GM10248 (cell line): ENCODE measurements at regions not wholly inside any gene's neighbourhood (a gene's known extent, or its start where the extent isn't known, plus 50 kb on each side); places are given as distances from the start of the nearest gene placed in this dataset.
"Not testable (repeated sequence)": the region's sequence is repeated elsewhere in the genome, so short reads cannot be mapped to it uniquely, and the experiment has no call there.

Source experiments
- CTCF ChIA-PET: fragments of 300-600 bp; sonication (Branson Sonifier 250); formaldehyde crosslinking; extraction: SDS; loops from one replicate; lab custom pipeline; 2021; ENCODE audit warnings: antibody characterized with exemption; lab: Yijun Ruan, JAX
- POLR2A ChIA-PET: fragments of 350-650 bp; sonication (Branson Sonifier 250); formaldehyde crosslinking; extraction: SDS; loops from one replicate; lab custom pipeline; 2020; ENCODE audit warnings: antibody characterized with exemption; lab: Yijun Ruan, JAX
- DNase-seq: peaks from one replicate; pipeline ENCODE4 v3.0.0; 2012; ENCODE audit errors: extremely low spot score
- CTCF ChIP-seq: IDR thresholded peaks from 2 replicates; pipeline ENCODE4 v1.5.1; 2012; ENCODE audit warnings: mild to moderate bottlenecking, low read depth; ENCODE audit errors: extremely low read depth, missing control alignments, control extremely low read depth

- DNase-seq, result no peak
- ChIA-PET CTCF (no interaction called here), POLR2A (no interaction called here)
- no peak for TF ChIP-seq CTCF
These were observed 569.8 kb downstream of the VGLL3 start for GRCh38 chr3:86420990-86421739.

- DNase-seq, result no peak
- CTCF ChIA-PET, result no interaction called here
- no peak for TF ChIP-seq CTCF
- POLR2A ChIA-PET, result no interaction called here
These were observed 572.1 kb downstream of the VGLL3 start for GRCh38 chr3:86418861-86419260.

- ChIA-PET POLR2A (no interaction called here), CTCF (no interaction called here)
These were observed 574.6 kb downstream of the VGLL3 start for GRCh38 chr3:86416334-86416733.

GRCh38 chr3:86413645-86414044, 577.3 kb downstream of the VGLL3 start:
- no peak for TF ChIP-seq CTCF
- CTCF ChIA-PET, result no interaction called here
- DNase-seq, result no peak
- POLR2A ChIA-PET, result no interaction called here

More at GRCh38 chr3:86416334-86416733, 574.6 kb downstream of the VGLL3 start:
- TF ChIP-seq CTCF, result no peak
- DNase-seq, result no peak

GRCh38 chr3:86410587-86410986, 580.4 kb downstream of the VGLL3 start:
- POLR2A ChIA-PET, result no interaction called here
- no peak for TF ChIP-seq CTCF
- CTCF ChIA-PET, result interaction anchor here (1.8 kb wide), 1 partner anchor 23 kb away, joined by 4 read pairs; no protein-coding TSS in a partner anchor
- DNase-seq, result no peak

- DNase-seq, POLR2A ChIA-PET: not testable (repeated sequence)
- CTCF ChIA-PET, result interaction anchor here (1.2 to 1.5 kb wide), 2 partner anchors 10 to 30 kb away, joined by 4 to 5 read pairs; no protein-coding TSS in a partner anchor
These were observed 601.2 kb downstream of the VGLL3 start for GRCh38 chr3:86389759-86390158.

GRCh38 chr3:86388820-86389219, 602.1 kb downstream of the VGLL3 start:
- no peak for DNase-seq
- ChIA-PET POLR2A (no interaction called here), CTCF (interaction anchor here (1.0 to 1.5 kb wide), 3 partner anchors 9 to 29 kb away, joined by 3 to 5 read pairs (median 4); no protein-coding TSS in a partner anchor)
- TF ChIP-seq CTCF, result no peak
